ENCODE measurements at regions not wholly inside any gene's neighbourhood (a gene's known extent, or its start where the extent isn't known, plus 50 kb on each side); places are given as distances from the start of the nearest gene placed in this dataset.

DNA sequence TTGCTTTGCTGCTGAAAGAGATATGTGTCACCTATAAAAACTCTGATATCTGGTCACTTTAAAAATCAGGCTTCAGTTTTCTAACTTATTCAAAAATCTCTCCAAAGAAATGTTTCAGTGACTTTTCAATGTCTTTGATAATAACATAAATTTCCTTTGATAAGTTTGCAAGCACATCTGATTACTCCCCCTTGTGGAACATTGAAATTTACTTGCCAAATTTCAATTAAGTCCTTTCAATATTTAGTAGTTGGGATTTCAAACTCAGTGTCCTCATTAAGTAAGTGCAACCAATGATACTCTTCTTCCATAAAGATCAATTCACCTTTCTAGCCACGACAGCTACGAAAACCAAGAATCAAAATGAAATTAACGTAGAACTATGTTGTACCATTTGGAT is 151.3 kb upstream of the FAM47C start:
- Mint-ChIP-seq H3K9me3 (no peaks in the 10 kb centered on the region), H3K4me1 (ENCODE audit: low read depth) (no peaks in the 10 kb centered on the region), H3K4me3 (no peak overlapping the region), H3K36me3 (ENCODE audit: low read depth) (no peaks in the 10 kb centered on the region), H3K27me3 (ENCODE audit: insufficient read depth) (no peaks in the 10 kb centered on the region), H3K27ac (no peak overlapping the region)
- no peak for DNase-seq
- TF ChIP-seq, protein P1, sequence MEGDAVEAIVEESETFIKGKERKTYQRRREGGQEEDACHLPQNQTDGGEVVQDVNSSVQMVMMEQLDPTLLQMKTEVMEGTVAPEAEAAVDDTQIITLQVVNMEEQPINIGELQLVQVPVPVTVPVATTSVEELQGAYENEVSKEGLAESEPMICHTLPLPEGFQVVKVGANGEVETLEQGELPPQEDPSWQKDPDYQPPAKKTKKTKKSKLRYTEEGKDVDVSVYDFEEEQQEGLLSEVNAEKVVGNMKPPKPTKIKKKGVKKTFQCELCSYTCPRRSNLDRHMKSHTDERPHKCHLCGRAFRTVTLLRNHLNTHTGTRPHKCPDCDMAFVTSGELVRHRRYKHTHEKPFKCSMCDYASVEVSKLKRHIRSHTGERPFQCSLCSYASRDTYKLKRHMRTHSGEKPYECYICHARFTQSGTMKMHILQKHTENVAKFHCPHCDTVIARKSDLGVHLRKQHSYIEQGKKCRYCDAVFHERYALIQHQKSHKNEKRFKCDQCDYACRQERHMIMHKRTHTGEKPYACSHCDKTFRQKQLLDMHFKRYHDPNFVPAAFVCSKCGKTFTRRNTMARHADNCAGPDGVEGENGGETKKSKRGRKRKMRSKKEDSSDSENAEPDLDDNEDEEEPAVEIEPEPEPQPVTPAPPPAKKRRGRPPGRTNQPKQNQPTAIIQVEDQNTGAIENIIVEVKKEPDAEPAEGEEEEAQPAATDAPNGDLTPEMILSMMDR (IDR thresholded peaks at IDR 0.05), result peak; percentile 32; the same call in 1 of the 2 replicates

DNA sequence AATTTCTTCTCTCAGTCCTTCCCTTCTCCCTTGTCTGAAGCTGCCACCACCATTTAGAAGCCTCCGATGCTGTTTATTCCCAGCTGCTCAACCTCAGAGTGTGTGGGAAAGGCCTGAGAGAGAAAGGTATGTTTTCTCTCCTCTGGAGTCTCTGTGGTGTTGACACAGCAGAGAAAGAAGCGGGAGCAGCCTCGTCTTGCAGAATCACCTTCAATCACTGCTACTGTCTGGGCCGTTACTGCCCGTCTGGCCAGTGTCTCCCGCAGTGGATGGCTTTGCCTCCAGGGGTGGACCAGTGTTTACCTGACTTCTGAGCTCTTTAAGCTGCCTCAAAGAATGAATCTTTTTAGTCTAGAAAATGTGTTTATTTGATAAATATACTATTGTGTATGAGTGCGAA is 148.9 kb upstream of the FAM47C start:
- TF ChIP-seq, protein P1 (IDR thresholded peaks at IDR 0.05), result no peak
- no peak overlapping the region for H3K27ac Mint-ChIP-seq
- no peak for DNase-seq
- no peaks in the 10 kb centered on the region for H3K9me3 Mint-ChIP-seq
- H3K4me3 Mint-ChIP-seq, result no peak overlapping the region
- no peaks in the 10 kb centered on the region for H3K36me3 Mint-ChIP-seq (ENCODE audit: low read depth)
- H3K27me3 Mint-ChIP-seq (ENCODE audit: insufficient read depth), result no peaks in the 10 kb centered on the region
- H3K4me1 Mint-ChIP-seq (ENCODE audit: low read depth), result no peaks in the 10 kb centered on the region

DNA sequence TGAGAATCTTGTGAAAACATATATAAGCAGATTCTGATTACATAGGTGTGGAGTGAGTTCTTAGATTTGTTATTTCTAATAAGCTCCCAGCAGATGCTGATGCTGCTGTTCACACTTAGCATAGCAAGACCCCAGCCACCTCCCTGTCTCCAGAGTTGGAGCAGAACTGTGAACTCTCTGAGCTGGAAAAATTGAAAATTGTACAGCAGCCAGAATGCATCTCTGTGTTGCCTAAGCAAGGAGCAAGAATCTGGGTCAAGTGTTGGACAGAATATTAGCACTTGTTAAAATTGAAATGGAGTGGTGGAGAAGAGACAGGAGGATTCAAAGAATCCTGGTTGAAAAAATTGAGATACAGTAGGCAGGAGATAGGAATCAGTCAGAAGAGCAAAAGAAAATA is 146.6 kb upstream of the FAM47C start:
- no peak overlapping the region for H3K27ac Mint-ChIP-seq
- no peaks in the 10 kb centered on the region for H3K36me3 Mint-ChIP-seq (ENCODE audit: low read depth)
- H3K9me3 Mint-ChIP-seq, result no peaks in the 10 kb centered on the region
- no peak for DNase-seq
- H3K4me3 Mint-ChIP-seq, result no peak overlapping the region
- TF ChIP-seq, protein P1 (IDR thresholded peaks at IDR 0.05), result no peak
- H3K4me1 Mint-ChIP-seq (ENCODE audit: low read depth), result no peaks in the 10 kb centered on the region
- H3K27me3 Mint-ChIP-seq (ENCODE audit: insufficient read depth), result no peaks in the 10 kb centered on the region

DNA sequence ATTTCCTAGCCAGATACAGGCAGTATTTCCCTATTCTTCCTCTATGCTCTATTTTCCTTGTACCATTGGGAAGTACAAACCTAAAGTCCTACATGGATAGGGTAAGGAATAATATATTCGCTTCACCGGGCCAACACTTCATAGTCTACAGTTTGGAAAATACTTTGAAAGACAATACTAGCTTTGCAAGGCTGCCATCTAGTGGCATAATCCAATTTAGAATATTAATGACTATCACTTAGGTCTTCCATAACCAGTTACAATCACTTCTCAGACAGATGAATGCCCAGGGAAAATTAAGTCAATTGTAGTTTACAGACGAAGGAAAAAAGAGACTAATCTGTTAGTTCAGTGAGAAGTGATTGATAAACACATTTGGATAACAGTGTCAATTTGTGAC is 141.0 kb upstream of the FAM47C start:
- TF ChIP-seq, protein P1 (IDR thresholded peaks at IDR 0.05), result peak; percentile 73
- DNase-seq, result peak; percentile 9
- H3K4me3 Mint-ChIP-seq, result no peak overlapping the region
- H3K9me3 Mint-ChIP-seq, result no peaks in the 10 kb centered on the region
- no peaks in the 10 kb centered on the region for H3K27me3 Mint-ChIP-seq (ENCODE audit: insufficient read depth)
- H3K4me1 Mint-ChIP-seq (ENCODE audit: low read depth), result no peaks in the 10 kb centered on the region
- no peaks in the 10 kb centered on the region for H3K36me3 Mint-ChIP-seq (ENCODE audit: low read depth)
- no peak overlapping the region for H3K27ac Mint-ChIP-seq

DNA sequence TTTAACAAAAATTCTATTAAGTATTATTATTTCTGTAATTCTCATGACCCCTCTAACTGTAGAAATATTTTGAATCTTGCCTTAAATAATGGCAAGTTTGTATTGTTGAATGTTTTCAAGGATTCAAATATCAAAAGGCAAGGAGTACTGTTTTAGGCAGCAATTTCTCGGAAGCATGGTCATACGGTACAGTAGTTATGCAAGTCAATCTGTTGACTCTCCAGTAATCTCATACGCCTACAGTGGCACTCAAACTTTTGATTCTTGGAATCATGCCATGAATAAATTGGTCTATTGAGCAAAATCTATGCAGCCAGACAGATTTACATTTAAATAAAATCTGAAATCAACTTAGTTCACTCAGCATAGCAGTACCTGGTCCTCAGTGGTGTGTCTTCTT is 139.6 kb upstream of the FAM47C start:
- no peaks in the 10 kb centered on the region for H3K27me3 Mint-ChIP-seq (ENCODE audit: insufficient read depth)
- no peaks in the 10 kb centered on the region for H3K36me3 Mint-ChIP-seq (ENCODE audit: low read depth)
- H3K4me1 Mint-ChIP-seq (ENCODE audit: low read depth), result no peaks in the 10 kb centered on the region
- DNase-seq, result no peak
- H3K4me3 Mint-ChIP-seq, result no peak overlapping the region
- no peak overlapping the region for H3K27ac Mint-ChIP-seq
- no peaks in the 10 kb centered on the region for H3K9me3 Mint-ChIP-seq
- TF ChIP-seq, protein P1 (IDR thresholded peaks at IDR 0.05), result no peak

DNA sequence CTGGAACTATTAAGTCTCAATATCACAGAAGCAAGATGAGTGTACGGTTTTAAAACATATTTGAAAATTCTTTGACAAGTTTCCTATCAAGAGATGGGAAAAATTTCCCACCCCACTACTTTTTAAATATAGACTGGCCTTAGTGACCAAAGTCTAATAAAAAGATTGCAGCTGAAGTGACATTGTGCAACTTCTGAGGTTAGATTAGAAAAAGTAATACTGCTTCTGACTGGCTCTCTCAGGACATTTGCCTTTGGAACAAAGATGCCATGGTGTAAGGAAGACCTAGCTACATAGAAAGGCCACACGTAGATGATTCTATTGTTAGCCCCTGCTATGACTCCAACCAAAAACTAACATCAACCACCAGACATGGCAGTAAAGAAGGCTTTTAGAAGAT is 138.7 kb upstream of the FAM47C start:
- no peaks in the 10 kb centered on the region for H3K9me3 Mint-ChIP-seq
- TF ChIP-seq, protein P1 (IDR thresholded peaks at IDR 0.05), result no peak
- H3K27ac Mint-ChIP-seq, result no peak overlapping the region
- no peak for DNase-seq
- no peaks in the 10 kb centered on the region for H3K4me1 Mint-ChIP-seq (ENCODE audit: low read depth)
- no peaks in the 10 kb centered on the region for H3K36me3 Mint-ChIP-seq (ENCODE audit: low read depth)
- no peaks in the 10 kb centered on the region for H3K27me3 Mint-ChIP-seq (ENCODE audit: insufficient read depth)
- no peak overlapping the region for H3K4me3 Mint-ChIP-seq
